Trophoblast cell (in vitro differentiated cells and primary cell): ENCODE measurements at regions not wholly inside any gene's neighbourhood (a gene's known extent, or its start where the extent isn't known, plus 50 kb on each side); places are given as distances from the start of the nearest gene placed in this dataset.
A peak's percentile ranks its signal among the peaks of the same experiment; 100 is the strongest.

Experiments
- DNase-seq, 2 donors: peaks; one replicate each; pipeline ENCODE4 v3.0.0-alpha.2; 2016
- H2AFZ ChIP-seq: 2 replicates; pipeline ENCODE4 v1.6.1; 2013; ENCODE audit warnings: low read length, moderate library complexity, mild to moderate bottlenecking; ENCODE audit not compliant: insufficient read depth, poor library complexity
- H2AK5ac ChIP-seq: 2 replicates; pipeline ENCODE4 v1.6.1; 2013; ENCODE audit warnings: mild to moderate bottlenecking, low read length
- H2BK120ac ChIP-seq: 2 replicates; pipeline ENCODE4 v1.6.1; 2013; ENCODE audit warnings: low read length, mild to moderate bottlenecking, moderate library complexity; ENCODE audit not compliant: insufficient read depth, poor library complexity
- H2BK12ac ChIP-seq: 2 replicates; pipeline ENCODE4 v1.6.1; 2013; ENCODE audit warnings: mild to moderate bottlenecking, low read length, moderate library complexity
- H2BK5ac ChIP-seq: 2 replicates; pipeline ENCODE4 v1.6.1; 2013; ENCODE audit warnings: low read length, low read depth, moderate library complexity, mild to moderate bottlenecking; ENCODE audit not compliant: poor library complexity
- H3K14ac ChIP-seq: 2 replicates; pipeline ENCODE4 v1.6.1; 2013; ENCODE audit warnings: mild to moderate bottlenecking, low read length
- H3K18ac ChIP-seq: 2 replicates; pipeline ENCODE4 v1.6.1; 2013; ENCODE audit warnings: mild to moderate bottlenecking, low read length
- H3K23ac ChIP-seq: 2 replicates; pipeline ENCODE4 v1.6.1; 2013; ENCODE audit warnings: low read length
- H3K27ac ChIP-seq: 2 replicates; pipeline ENCODE4 v1.5.1; 2013; ENCODE audit warnings: low read depth, mild to moderate bottlenecking, inconsistent platforms, low read length, moderate library complexity
- H3K27me3 ChIP-seq: 2 replicates; pipeline ENCODE4 v1.6.1; 2013; ENCODE audit warnings: inconsistent platforms, mild to moderate bottlenecking, low read length, moderate library complexity; ENCODE audit not compliant: insufficient read depth
- H3K36me3 ChIP-seq, 2 experiments: 1 replicate in 1 of 2; 2 replicates in 1 of 2; pipeline ENCODE4 v1.6.1; 2013; ENCODE audit warnings: low read length in 2 of 2, mild to moderate bottlenecking in 2 of 2, moderate library complexity in 1 of 2; ENCODE audit not compliant: insufficient read depth in 2 of 2, control insufficient read depth in 1 of 2
- H3K4ac ChIP-seq: 2 replicates; pipeline ENCODE4 v1.6.1; 2013; ENCODE audit warnings: low read depth, mild to moderate bottlenecking, low read length, moderate library complexity
- H3K4me1 ChIP-seq, 2 experiments: 1 replicate in 1 of 2; 2 replicates in 1 of 2; pipeline ENCODE4 v1.6.1; 2013; ENCODE audit warnings: low read length in 2 of 2, mild to moderate bottlenecking in 2 of 2, moderate library complexity in 1 of 2; ENCODE audit not compliant: insufficient read depth in 2 of 2, control insufficient read depth in 1 of 2
- H3K4me2 ChIP-seq: 2 replicates; pipeline ENCODE4 v1.6.1; 2013; ENCODE audit warnings: inconsistent platforms, mild to moderate bottlenecking, low read length, moderate library complexity
- H3K4me3 ChIP-seq: 2 replicates; pipeline ENCODE4 v1.5.1; 2013; ENCODE audit warnings: mild to moderate bottlenecking, low read depth, low read length, inconsistent platforms
- H3K79me1 ChIP-seq: one replicate; pipeline ENCODE4 v1.6.1; 2013; ENCODE audit warnings: low read length
- H3K79me2 ChIP-seq: 2 replicates; pipeline ENCODE4 v1.6.1; 2013; ENCODE audit warnings: low read length, mild to moderate bottlenecking; ENCODE audit not compliant: control insufficient read depth, insufficient read depth, poor library complexity
- H3K9ac ChIP-seq: 2 replicates; pipeline ENCODE4 v1.6.1; 2013; ENCODE audit warnings: mild to moderate bottlenecking, low read length
- H3K9me3 ChIP-seq: 2 replicates; pipeline ENCODE4 v1.6.1; 2013; ENCODE audit warnings: low read depth, mild to moderate bottlenecking, control low read depth, inconsistent platforms, low read length; ENCODE audit not compliant: insufficient read depth
- H4K12ac ChIP-seq: 2 replicates; pipeline ENCODE4 v1.6.1; 2013; ENCODE audit warnings: low read depth, mild to moderate bottlenecking, low read length, moderate library complexity
- H4K8ac ChIP-seq: 2 replicates; pipeline ENCODE4 v1.6.1; 2013; ENCODE audit warnings: low read depth, mild to moderate bottlenecking, low read length, moderate library complexity
- H4K91ac ChIP-seq: one replicate; pipeline ENCODE4 v1.6.1; 2013; ENCODE audit warnings: low read depth, mild to moderate bottlenecking, low read length, moderate library complexity
- WGBS: extraction: QIAGEN DNeasy Blood & Tissue Kit; methylation state at CpG from one replicate; pipeline ENCODE4 v1.1.7; 2013; ENCODE audit warnings: missing lambda C conversion rate; ENCODE audit not compliant: insufficient read length, insufficient coverage; ENCODE audit errors: extremely low coverage; 5-methylcytosine and 5-hydroxymethylcytosine counted together

DNA sequence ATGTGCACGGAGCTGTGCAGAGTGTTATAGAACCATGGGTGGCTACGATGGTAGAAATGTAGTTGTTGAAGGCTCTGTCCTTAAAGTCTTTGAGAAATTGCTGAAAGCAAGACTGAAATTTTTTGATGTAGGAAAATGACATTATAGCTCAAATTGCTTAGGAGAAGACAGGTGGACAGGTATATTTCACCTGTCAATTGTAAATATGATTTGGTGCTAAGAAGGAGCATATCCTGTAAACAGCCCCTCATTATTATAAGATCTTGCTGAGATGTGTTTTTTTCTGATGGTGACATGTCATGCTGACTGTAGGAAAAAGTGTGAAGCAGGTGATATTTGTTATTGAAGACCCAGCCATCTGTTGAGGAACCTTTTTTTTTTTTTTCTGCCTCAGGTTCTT lies 377.9 kb downstream of the PSAT1 start:
- Histone ChIP-seq H2AK5ac (no peak overlapping the region), H3K9ac (no peak overlapping the region), H4K12ac (no peak overlapping the region), H3K27ac (no peak overlapping the region), H3K4me1 (peaks cover 0 to 2% of the 10 kb centered on the region in 2 experiments), H4K8ac (no peak overlapping the region), H4K91ac (no peak overlapping the region), H3K14ac (no peak overlapping the region), H2BK12ac (no peak overlapping the region), H2BK5ac (no peak overlapping the region), H3K4me3 (no peak overlapping the region), H3K18ac (no peak overlapping the region), H2AFZ (no peak overlapping the region), H3K4ac (no peak overlapping the region), H3K79me2 (no peaks in the 10 kb centered on the region), H3K79me1 (peaks cover 2% of the 10 kb centered on the region), H3K27me3 (no peaks in the 10 kb centered on the region), H3K4me2 (no peak overlapping the region), H3K9me3 (no peaks in the 10 kb centered on the region), H2BK120ac (no peak overlapping the region), H3K36me3 (no peaks in the 10 kb centered on the region), H3K23ac (no peak overlapping the region)
- no CpG with 5 or more reads among the region's 2 CpGs for WGBS
- no peak for DNase-seq

DNA sequence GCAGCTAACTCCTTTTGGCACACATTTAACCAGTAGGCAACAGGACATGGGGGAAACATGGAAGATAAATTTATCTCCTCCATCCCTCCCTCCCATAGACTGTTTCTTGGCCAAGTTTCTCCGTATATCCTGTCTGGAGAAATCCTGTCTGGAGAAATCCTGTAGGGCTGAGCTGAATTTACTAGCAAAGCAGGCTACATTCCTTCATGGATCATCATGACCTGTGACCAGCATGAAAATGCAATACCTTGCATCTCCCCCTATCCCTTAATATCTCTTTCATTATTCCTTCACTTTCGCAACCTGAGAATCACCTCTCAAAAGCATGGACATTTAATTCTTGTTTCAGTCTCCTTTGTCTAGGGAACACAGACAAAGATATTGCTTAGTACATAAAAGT lies 379.1 kb downstream of the PSAT1 start:
- Histone ChIP-seq H3K14ac (no peak overlapping the region), H3K4me1 (peaks cover 0 to 2% of the 10 kb centered on the region in 2 experiments), H3K27ac (no peak overlapping the region), H3K79me2 (no peaks in the 10 kb centered on the region), H3K36me3 (no peaks in the 10 kb centered on the region), H2AK5ac (no peak overlapping the region), H2AFZ (no peak overlapping the region), H3K23ac (no peak overlapping the region), H2BK5ac (no peak overlapping the region), H3K27me3 (no peaks in the 10 kb centered on the region), H3K9ac (no peak overlapping the region), H3K79me1 (no peaks in the 10 kb centered on the region), H3K4ac (no peak overlapping the region), H3K9me3 (no peaks in the 10 kb centered on the region), H2BK120ac (no peak overlapping the region), H4K91ac (no peak overlapping the region), H3K4me3 (no peak overlapping the region), H4K8ac (no peak overlapping the region), H4K12ac (no peak overlapping the region), H2BK12ac (no peak overlapping the region), H3K4me2 (no peak overlapping the region), H3K18ac (no peak overlapping the region)
- peak; percentile 20 to 72 for DNase-seq
- 100% methylated on average over 1 of the region's 2 CpGs for WGBS

DNA sequence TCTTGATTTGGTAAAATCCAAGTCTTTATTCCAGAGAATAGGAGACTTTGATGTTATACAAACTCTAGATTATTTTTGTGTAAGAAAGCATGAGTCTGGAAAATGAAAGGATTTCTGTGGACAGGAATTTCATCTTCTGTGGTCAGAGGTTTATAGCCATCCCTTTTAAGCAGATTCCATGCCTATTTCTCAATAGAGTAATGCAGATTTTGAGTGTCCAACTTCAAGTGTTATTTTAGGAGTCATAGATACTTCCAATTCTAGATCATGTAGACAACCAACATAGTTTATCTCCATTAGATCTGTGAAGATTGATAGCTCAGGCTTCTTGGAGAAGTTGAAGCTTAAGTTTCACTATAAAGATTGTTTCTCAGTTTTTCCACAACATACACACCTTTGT lies 379.7 kb downstream of the PSAT1 start:
- no peaks in the 10 kb centered on the region for H3K36me3 ChIP-seq
- H3K4me2 ChIP-seq, result no peak overlapping the region
- no peak overlapping the region for H3K27ac ChIP-seq
- no peak overlapping the region for H2AFZ ChIP-seq
- no peaks in the 10 kb centered on the region for H3K27me3 ChIP-seq
- no peak overlapping the region for H3K4me3 ChIP-seq
- no peaks in the 10 kb centered on the region for H3K79me1 ChIP-seq
- H3K9ac ChIP-seq, result no peak overlapping the region
- no peak overlapping the region for H2AK5ac ChIP-seq
- no peak overlapping the region for H2BK12ac ChIP-seq
- peaks cover 0 to 2% of the 10 kb centered on the region in 2 experiments for H3K4me1 ChIP-seq
- H3K9me3 ChIP-seq, result no peaks in the 10 kb centered on the region
- H4K91ac ChIP-seq, result no peak overlapping the region
- H4K8ac ChIP-seq, result no peak overlapping the region
- H2BK5ac ChIP-seq, result no peak overlapping the region
- no peak overlapping the region for H3K14ac ChIP-seq
- H2BK120ac ChIP-seq, result no peak overlapping the region
- DNase-seq, result peak in 1 of 2 donors; percentile 74
- H3K23ac ChIP-seq, result no peak overlapping the region
- no peaks in the 10 kb centered on the region for H3K79me2 ChIP-seq
- H4K12ac ChIP-seq, result no peak overlapping the region
- no peak overlapping the region for H3K18ac ChIP-seq
- H3K4ac ChIP-seq, result no peak overlapping the region

DNA sequence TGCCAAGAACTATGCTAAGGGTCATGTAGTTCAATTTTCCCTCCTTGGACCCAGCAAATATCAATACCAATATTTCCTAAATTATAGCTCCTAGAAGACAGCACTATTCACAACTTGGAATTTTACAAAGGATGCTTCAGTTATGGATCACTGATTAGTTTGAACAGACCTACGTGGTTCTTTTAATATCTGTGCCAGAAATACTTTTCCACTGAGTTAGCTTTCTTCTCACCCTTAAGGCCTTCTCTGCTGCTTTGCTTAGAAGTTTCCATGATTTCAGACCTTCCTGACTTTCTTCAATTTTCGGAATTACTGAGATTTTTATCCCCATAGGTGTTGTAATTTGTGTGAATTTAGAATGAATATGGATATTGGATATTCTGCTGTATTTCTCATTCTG lies 380.4 kb downstream of the PSAT1 start:
- no CpG with 5 or more reads among the region's 2 CpGs for WGBS
- no peak overlapping the region for H4K12ac ChIP-seq

More for the DNA sequence above, 380.4 kb downstream of the PSAT1 start:
- H3K14ac ChIP-seq, result no peak overlapping the region
- H2AFZ ChIP-seq, result no peak overlapping the region
- no peak overlapping the region for H2BK120ac ChIP-seq
- no peaks in the 10 kb centered on the region for H3K36me3 ChIP-seq
- H3K79me2 ChIP-seq, result no peaks in the 10 kb centered on the region
- no peak overlapping the region for H3K4ac ChIP-seq
- peak in 1 of 2 donors; percentile 69 for DNase-seq
- peaks cover 0 to 2% of the 10 kb centered on the region in 2 experiments for H3K4me1 ChIP-seq
- H3K27ac ChIP-seq, result no peak overlapping the region
- H3K79me1 ChIP-seq, result no peaks in the 10 kb centered on the region
- no peak overlapping the region for H3K9ac ChIP-seq
- H3K9me3 ChIP-seq, result no peaks in the 10 kb centered on the region
- no peak overlapping the region for H2BK12ac ChIP-seq
- H3K27me3 ChIP-seq, result no peaks in the 10 kb centered on the region
- no peak overlapping the region for H4K91ac ChIP-seq
- H4K8ac ChIP-seq, result no peak overlapping the region
- H2BK5ac ChIP-seq, result no peak overlapping the region
- no peak overlapping the region for H2AK5ac ChIP-seq
- no peak overlapping the region for H3K18ac ChIP-seq
- no peak overlapping the region for H3K23ac ChIP-seq
- H3K4me3 ChIP-seq, result no peak overlapping the region
- H3K4me2 ChIP-seq, result no peak overlapping the region
